Activated T-helper 1 cell treated with anti-CD3 and anti-CD28 coated beads, Interleukin-12 subunit alpha, Interleukin-12 subunit beta, Interleukin-2, Interleukin-4 antibody, amounts not matched to agents 30 ng/mL and 10 ng/mL and 1 ng/mL, durations not matched to agents 14 hours and 24 hours and 36 hours (primary cell): ENCODE measurements at regions not wholly inside any gene's neighbourhood (a gene's known extent, or its start where the extent isn't known, plus 50 kb on each side); places are given as distances from the start of the nearest gene placed in this dataset.
"Not testable (repeated sequence)": the region's sequence is repeated elsewhere in the genome, so short reads cannot be mapped to it uniquely, and the experiment has no call there.

Source experiments
- DNase-seq: peaks from one replicate; pipeline ENCODE4 v3.0.0; 2021; ENCODE audit warnings: low spot score
- H3K27ac Mint-ChIP-seq: one replicate; pipeline ENCODE4 v1.8.0; 2021; ENCODE audit warnings: mild to moderate bottlenecking, mixed read lengths
- H3K27me3 Mint-ChIP-seq: one replicate; pipeline ENCODE4 v1.8.0; 2022; ENCODE audit warnings: mild to moderate bottlenecking, moderate library complexity, mixed read lengths; ENCODE audit not compliant: insufficient read depth
- H3K36me3 Mint-ChIP-seq: one replicate; pipeline ENCODE4 v1.8.0; 2021; ENCODE audit warnings: low read depth, mixed read lengths
- H3K4me1 Mint-ChIP-seq: one replicate; pipeline ENCODE4 v1.8.0; 2021; ENCODE audit warnings: low read depth, mixed read lengths
- H3K4me3 Mint-ChIP-seq: one replicate; pipeline ENCODE4 v1.8.0; 2021; ENCODE audit warnings: mild to moderate bottlenecking, moderate library complexity, mixed read lengths
- H3K9me3 Mint-ChIP-seq: one replicate; pipeline ENCODE4 v1.8.0; 2021; ENCODE audit warnings: mixed read lengths
- intact Hi-C: fragments of 100-400 bp; cut with micrococcal nuclease; formaldehyde crosslinking; loops from one replicate; pipeline ENCODE4 v1.15.1; 2024

- H3K4me1 Mint-ChIP-seq = no peaks in the 10 kb centered on the region
- DNase-seq = no peak
- no peak overlapping the region for H3K4me3 Mint-ChIP-seq
- no peaks in the 10 kb centered on the region for H3K27me3 Mint-ChIP-seq
- intact Hi-C loops = no loop called here
- no peaks in the 10 kb centered on the region for H3K9me3 Mint-ChIP-seq
- no peaks in the 10 kb centered on the region for H3K36me3 Mint-ChIP-seq
- no peak overlapping the region for H3K27ac Mint-ChIP-seq
These were observed 283.1 kb upstream of the TMTC4 start for GRCh38 chr13:100957741-100958140.

DNA sequence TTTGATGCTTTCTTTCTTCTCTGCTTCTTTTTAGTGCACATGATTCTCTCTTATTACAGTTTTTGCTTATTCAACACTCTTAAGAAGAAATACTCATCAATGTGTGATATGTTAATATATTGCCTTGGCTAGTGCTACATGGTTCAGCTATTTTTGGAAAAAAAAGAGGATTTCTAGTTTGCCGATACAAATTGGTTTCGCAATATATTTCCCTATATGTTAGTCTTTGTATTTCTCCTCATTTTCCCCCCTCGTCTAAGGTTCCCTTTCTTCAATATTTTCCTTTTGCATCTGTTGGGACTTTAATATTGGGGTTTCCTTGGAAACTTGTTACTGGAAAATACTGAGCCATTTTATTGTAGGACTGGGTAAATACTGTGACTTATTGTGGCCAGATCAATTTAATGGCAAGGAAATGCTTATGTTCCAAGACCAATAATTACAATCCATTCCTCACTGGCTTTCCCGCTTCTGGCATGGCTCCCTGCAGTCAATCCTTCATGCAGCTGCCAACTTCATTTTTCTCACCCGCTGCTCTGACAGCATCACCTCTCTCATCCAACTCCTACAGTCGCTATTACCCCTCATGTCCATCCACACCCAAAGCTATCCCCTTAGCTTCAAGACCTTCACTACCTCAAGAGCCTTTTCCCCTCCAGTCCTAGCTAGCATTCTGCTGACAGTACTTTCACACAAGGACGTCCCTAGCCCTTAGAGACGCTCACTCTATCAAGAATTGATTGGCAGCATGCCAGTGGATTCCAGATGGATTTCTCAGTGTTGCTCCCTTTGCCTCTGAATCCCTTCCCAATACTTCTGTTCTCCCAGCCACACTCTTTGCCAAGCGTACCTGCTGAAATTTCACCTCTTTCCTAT, 280.1 kb upstream of the TMTC4 start:
- Mint-ChIP-seq H3K36me3 (no peaks in the 10 kb centered on the region), H3K4me3 (no peak overlapping the region), H3K4me1 (no peaks in the 10 kb centered on the region), H3K9me3 (no peaks in the 10 kb centered on the region), H3K27me3 (no peaks in the 10 kb centered on the region), H3K27ac (no peak overlapping the region)
- DNase-seq = no peak
- intact Hi-C loops = no loop called here

DNA sequence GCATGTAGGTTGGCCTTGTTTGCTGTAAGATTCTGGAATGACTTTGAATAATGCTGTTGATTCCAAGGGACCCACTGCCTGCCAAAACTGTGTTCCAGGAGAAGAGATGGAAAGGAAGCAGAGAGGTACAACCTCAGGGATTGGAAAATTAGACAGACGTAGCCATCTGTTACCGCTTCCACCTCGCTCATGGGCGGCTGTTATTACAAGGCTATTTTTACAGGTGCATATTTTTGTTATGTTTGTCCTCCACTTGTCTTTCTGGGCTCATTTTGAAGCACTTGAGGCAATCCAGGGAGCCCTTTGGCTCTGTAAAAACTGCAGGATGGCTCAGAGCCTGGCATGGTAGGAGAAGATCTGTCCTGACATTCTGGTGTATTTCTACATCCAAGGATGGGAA, 276.4 kb upstream of the TMTC4 start:
- H3K27ac Mint-ChIP-seq = no peak overlapping the region
- no peaks in the 10 kb centered on the region for H3K36me3 Mint-ChIP-seq
- no peaks in the 10 kb centered on the region for H3K9me3 Mint-ChIP-seq
- intact Hi-C loops = no loop called here
- no peaks in the 10 kb centered on the region for H3K4me1 Mint-ChIP-seq
- peaks cover 2% of the 10 kb centered on the region for H3K27me3 Mint-ChIP-seq
- DNase-seq = no peak
- H3K4me3 Mint-ChIP-seq = no peak overlapping the region

GRCh38 chr13:100948937-100949336, 274.3 kb upstream of the TMTC4 start:
- H3K27me3 Mint-ChIP-seq, H3K27ac Mint-ChIP-seq, DNase-seq, H3K4me3 Mint-ChIP-seq, H3K4me1 Mint-ChIP-seq, H3K36me3 Mint-ChIP-seq, intact Hi-C loops, H3K9me3 Mint-ChIP-seq: not testable (repeated sequence)

DNA sequence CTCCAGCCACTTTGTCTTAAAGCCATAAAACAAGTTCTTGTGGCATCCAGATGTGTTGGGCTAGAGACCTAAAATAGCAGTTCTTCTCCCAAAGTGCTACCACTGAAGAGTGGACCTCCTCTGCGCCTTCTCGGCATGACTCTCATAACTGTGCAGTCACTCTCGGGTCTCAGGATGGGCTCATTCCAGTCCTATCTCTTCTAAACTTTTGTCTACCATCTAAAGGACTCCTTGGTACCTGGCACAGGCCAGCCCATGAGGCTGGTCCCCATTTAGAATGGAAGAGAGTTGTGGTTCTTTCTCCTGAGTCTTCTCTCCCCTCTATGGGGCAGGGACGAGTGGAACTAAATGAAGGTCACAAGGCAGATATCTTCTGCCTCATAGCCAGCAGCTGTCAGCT, 272.0 kb upstream of the TMTC4 start:
- no peak overlapping the region for H3K4me3 Mint-ChIP-seq
- no peak overlapping the region for H3K27ac Mint-ChIP-seq
- H3K4me1 Mint-ChIP-seq = no peaks in the 10 kb centered on the region
- intact Hi-C loops = no loop called here
- no peaks in the 10 kb centered on the region for H3K9me3 Mint-ChIP-seq
- no peak for DNase-seq
- peaks cover 2% of the 10 kb centered on the region for H3K27me3 Mint-ChIP-seq
- no peaks in the 10 kb centered on the region for H3K36me3 Mint-ChIP-seq

DNA sequence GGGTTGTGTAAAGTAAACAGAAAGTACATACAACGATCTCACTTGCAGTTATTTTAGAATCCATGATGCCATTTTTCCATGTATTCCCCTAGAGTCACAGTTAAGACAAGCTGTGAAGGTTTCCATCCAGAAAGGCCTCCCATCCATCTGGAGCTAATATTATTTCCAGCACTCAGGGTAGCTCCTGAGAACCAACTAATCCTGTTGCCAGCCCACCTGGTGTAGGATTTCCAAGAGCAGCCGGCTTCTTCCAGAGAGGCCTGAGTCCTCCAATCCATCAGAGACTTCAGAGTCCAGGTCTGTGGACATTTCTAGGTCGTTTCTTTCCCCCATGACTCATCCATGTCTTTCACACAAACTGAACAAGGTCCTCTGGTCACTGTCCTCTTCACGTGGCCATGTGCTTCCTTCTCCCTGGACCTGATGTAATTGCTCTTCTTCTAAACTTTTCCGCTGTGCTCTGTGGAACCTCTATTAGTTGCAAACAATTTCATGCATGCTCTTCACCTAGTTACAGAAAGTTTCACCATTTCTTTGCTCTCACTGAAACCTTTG, 270.3 kb upstream of the TMTC4 start:
- H3K27me3 Mint-ChIP-seq = peaks cover 2% of the 10 kb centered on the region
- H3K4me1 Mint-ChIP-seq = no peaks in the 10 kb centered on the region

DNA sequence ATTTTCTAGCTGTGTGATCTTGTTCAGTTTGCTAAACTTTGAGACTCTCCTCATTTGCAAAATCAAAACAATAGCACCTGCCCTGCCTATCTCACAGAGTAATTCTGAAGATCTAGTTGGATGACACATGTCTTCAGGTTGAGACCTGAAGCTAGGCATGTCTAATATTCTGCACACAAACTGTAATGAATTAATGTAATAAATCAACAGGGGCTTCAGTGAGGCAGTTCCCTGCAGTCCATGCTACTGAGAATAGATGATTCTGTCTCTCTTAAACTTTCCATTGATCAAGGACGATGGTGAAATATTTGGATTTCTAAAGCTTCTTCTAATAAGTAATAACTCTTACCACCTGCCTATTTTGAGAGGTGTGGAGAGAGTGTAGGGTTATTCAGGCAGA, 268.1 kb upstream of the TMTC4 start:
- DNase-seq = no peak
- H3K27me3 Mint-ChIP-seq = peaks cover 2% of the 10 kb centered on the region
- no peaks in the 10 kb centered on the region for H3K36me3 Mint-ChIP-seq
- H3K27ac Mint-ChIP-seq = no peak overlapping the region
- H3K9me3 Mint-ChIP-seq = no peaks in the 10 kb centered on the region
- no peak overlapping the region for H3K4me3 Mint-ChIP-seq
- intact Hi-C loops = no loop called here
- H3K4me1 Mint-ChIP-seq = no peaks in the 10 kb centered on the region

More for the DNA sequence above, 270.3 kb upstream of the TMTC4 start:
- Mint-ChIP-seq H3K27ac (no peak overlapping the region), H3K9me3 (no peaks in the 10 kb centered on the region), H3K36me3 (no peaks in the 10 kb centered on the region), H3K4me3 (no peak overlapping the region)
- intact Hi-C loops = no loop called here
- DNase-seq = no peak

DNA sequence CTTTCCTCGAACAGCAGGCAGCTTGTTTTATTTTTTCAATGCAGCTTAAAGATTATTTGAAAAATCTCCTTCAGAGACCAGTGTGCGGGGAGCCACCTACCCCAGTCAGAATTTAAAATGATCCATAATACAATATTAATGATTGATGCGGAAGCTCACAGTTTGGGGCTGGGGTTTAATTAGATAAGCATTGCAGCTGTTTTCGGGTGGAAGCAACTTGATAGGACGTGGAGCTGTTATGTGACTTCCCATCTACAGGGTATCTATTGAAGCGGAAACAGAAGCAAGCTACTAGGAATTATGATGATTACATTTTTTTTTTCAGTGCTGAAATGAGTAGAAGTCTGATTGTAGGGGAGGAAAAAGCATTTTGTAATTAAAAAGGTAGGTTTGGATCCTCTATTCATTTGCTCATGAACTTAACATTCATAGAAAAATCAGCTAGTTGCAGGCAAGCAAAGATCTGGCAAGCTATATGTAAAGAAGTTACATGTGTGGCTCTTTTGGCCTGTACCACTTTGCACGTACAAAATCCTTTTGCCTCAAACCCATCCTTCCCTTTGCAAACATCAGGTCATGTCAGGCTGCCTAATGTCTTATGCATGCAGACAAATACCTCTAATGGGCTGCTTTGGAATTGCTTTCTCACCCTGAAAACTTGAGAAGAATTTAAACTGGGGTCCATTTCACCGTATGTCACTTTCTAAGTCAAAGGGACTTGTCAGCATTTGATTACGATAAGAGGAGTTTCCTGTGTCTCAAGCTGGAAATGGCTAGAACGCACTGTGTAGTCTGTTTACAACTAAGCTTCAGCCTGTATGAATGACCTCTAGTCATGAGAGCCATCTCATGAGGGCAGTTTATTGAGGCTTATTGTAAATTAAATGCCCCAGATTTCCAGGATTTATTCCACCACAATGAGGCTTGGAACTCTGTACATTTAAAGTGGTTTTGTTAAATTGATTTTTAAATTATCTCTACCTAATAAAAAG, 267.1 kb upstream of the TMTC4 start:
- H3K4me1 Mint-ChIP-seq = no peaks in the 10 kb centered on the region
- H3K27me3 Mint-ChIP-seq = peaks cover 3% of the 10 kb centered on the region
- no peak overlapping the region for H3K27ac Mint-ChIP-seq
- intact Hi-C loops = no loop called here
- H3K4me3 Mint-ChIP-seq = no peak overlapping the region
- no peak for DNase-seq
- no peaks in the 10 kb centered on the region for H3K36me3 Mint-ChIP-seq
- H3K9me3 Mint-ChIP-seq = no peaks in the 10 kb centered on the region

DNA sequence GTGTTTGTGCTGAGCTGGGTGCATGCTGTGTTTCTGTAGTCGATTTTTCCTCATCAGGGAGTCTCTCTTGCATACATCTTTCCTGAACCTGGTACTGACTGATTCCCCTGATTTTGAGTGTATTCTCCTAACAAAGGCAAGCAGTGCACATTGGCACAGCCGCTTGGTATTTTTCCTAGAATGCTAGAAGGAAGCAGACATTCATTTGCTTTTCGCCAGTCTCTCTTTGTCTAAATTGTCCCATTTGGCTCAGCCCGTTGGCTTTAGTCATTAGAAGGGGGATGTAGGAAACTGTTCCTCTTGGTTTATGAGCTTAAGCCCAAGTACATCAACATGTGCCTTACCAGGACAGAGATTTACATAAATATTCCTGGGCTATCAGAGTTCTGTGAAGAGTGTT, 266.1 kb upstream of the TMTC4 start:
- no peaks in the 10 kb centered on the region for H3K9me3 Mint-ChIP-seq
- H3K27me3 Mint-ChIP-seq = peaks cover 4% of the 10 kb centered on the region
- no peak overlapping the region for H3K27ac Mint-ChIP-seq

DNA sequence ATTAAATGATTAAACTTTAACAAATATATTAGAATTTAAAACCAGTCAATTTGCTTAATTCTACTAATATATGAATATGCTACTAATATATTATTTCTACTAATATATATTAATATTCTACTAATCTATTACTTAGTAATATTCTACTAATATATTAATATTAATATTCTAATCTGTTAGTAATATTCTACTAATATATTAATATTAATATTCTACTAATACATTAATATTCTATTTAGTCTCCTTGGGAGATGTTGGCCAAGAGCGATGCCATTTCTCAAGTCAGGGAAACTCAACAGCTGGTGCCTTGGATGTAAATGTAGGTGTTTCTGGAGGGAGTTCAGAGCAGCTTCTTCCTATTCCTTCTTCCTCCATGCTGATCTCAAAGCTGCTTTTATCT, 259.2 kb upstream of the TMTC4 start:
- no peak for DNase-seq
- Mint-ChIP-seq H3K4me1 (no peaks in the 10 kb centered on the region), H3K9me3 (no peaks in the 10 kb centered on the region), H3K4me3 (no peak overlapping the region), H3K27me3 (peaks cover 6% of the 10 kb centered on the region), H3K27ac (no peak overlapping the region), H3K36me3 (no peaks in the 10 kb centered on the region)
- intact Hi-C loops = no loop called here

More for the DNA sequence above, 266.1 kb upstream of the TMTC4 start:
- Mint-ChIP-seq H3K4me1 (no peaks in the 10 kb centered on the region), H3K4me3 (no peak overlapping the region), H3K36me3 (no peaks in the 10 kb centered on the region)
- no peak for DNase-seq
- intact Hi-C loops = no loop called here

DNA sequence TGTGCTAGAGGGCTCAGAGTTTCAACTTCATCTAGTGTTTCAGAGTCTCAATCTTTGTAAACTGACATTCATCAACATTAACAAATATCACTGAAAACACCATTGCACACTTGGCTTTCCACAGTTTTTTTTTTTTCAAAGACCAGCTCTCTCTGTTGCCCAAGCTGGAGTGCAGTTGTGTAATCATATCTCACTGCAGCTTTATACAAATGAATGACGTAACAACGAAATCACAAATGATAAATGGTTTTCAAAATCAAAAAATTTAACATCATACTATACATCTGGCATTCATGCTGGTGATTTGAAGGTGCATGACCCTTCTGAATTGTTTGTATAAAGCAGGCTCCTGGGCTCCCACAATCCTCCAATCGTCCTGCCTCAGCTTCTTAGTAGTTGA, 248.0 kb upstream of the TMTC4 start:
- H3K4me3 Mint-ChIP-seq = no peak overlapping the region
- H3K36me3 Mint-ChIP-seq = no peaks in the 10 kb centered on the region
- intact Hi-C loops = no loop called here
- H3K27ac Mint-ChIP-seq = no peak overlapping the region
- no peaks in the 10 kb centered on the region for H3K27me3 Mint-ChIP-seq
- DNase-seq = no peak
- H3K9me3 Mint-ChIP-seq = no peaks in the 10 kb centered on the region
- H3K4me1 Mint-ChIP-seq = no peaks in the 10 kb centered on the region

- Mint-ChIP-seq H3K4me3 (no peak overlapping the region), H3K4me1 (no peaks in the 10 kb centered on the region), H3K27me3 (no peaks in the 10 kb centered on the region), H3K27ac (no peak overlapping the region), H3K36me3 (no peaks in the 10 kb centered on the region), H3K9me3 (no peaks in the 10 kb centered on the region)
- DNase-seq = no peak
- intact Hi-C loops = no loop called here
These were observed 246.5 kb upstream of the TMTC4 start for GRCh38 chr13:100921139-100921538.

DNA sequence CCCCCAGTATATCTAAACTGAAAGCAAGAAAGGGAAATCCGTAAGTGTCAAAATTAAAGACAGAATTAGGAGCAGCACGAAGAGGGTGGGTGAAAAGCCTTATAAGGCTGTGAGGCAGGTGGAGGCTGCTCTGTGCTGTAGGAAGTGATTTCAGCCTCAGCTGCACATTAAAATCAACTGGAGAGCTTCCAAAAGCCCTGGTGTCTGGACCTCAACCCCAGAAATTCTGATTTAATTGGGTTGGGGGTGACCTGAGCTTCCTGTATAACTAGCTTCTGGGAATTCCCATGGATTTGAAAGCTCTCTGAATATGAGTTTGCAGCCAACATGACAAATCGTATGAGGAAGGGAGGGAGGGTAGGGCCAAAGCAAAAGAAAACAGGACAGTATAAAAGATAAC, 242.4 kb upstream of the TMTC4 start:
- intact Hi-C loops = no loop called here
- H3K9me3 Mint-ChIP-seq = no peaks in the 10 kb centered on the region
- H3K4me1 Mint-ChIP-seq = no peaks in the 10 kb centered on the region
- H3K27ac Mint-ChIP-seq = no peak overlapping the region
- no peaks in the 10 kb centered on the region for H3K36me3 Mint-ChIP-seq
- peaks cover 6% of the 10 kb centered on the region for H3K27me3 Mint-ChIP-seq
- no peak overlapping the region for H3K4me3 Mint-ChIP-seq
- DNase-seq = no peak
